ENCODE measurements at regions not wholly inside any gene's neighbourhood (a gene's known extent, or its start where the extent isn't known, plus 50 kb on each side); places are given as distances from the start of the nearest gene placed in this dataset.

- TF ChIP-seq POLR2A (IDR thresholded peaks at IDR 0.05), result no peak
- no peak for TF ChIP-seq CTCF (IDR thresholded peaks at IDR 0.05)
Measured at GRCh38 chr15:77786181-77786890, 153.6 kb upstream of the LINGO1 start.

Measured in esophagus squamous epithelium (tissue), 4 donors.